ENCODE measurements at regions not wholly inside any gene's neighbourhood (a gene's known extent, or its start where the extent isn't known, plus 50 kb on each side); places are given as distances from the start of the nearest gene placed in this dataset.

- TF ChIP-seq ZNF19 (tag by site-specific recombination; IDR thresholded peaks at IDR 0.05; ENCODE audit: low read depth): no peak
- no peak for TF ChIP-seq ZNF664 (tag by site-specific recombination; IDR thresholded peaks at IDR 0.05)
- no peak for TF ChIP-seq ZBTB6 (tag by site-specific recombination; IDR thresholded peaks at IDR 0.05)
- TF ChIP-seq TCF7L2 (IDR thresholded peaks at IDR 0.05; ENCODE audit: borderline replicate concordance, low read depth, low read length): no peak
- no peak for TF ChIP-seq ZNF266 (tag by site-specific recombination; IDR thresholded peaks at IDR 0.05; ENCODE audit: low read depth)
- no peak for TF ChIP-seq ZNF10 (tag by site-specific recombination; IDR thresholded peaks at IDR 0.05)
- TF ChIP-seq ZNF624 (tag by site-specific recombination; IDR thresholded peaks at IDR 0.05): no peak
- TF ChIP-seq PRDM10 (tag by site-specific recombination; IDR thresholded peaks at IDR 0.05): peak; percentile 54
- TF ChIP-seq FEZF1 (tag by site-specific recombination; IDR thresholded peaks at IDR 0.05): peak; percentile 32
- no peak for TF ChIP-seq ZNF747 (tag by site-specific recombination; IDR thresholded peaks at IDR 0.05)
- no peak for TF ChIP-seq PATZ1 (tag by site-specific recombination; IDR thresholded peaks at IDR 0.05)
- no peak for TF ChIP-seq ZSCAN18 (tag by site-specific recombination; IDR thresholded peaks at IDR 0.05)
Measured at GRCh38 chr2:220129391-220129790, 502.0 kb downstream of the SLC4A3 start (continued).

- Histone ChIP-seq H3K4me1 (ENCODE audit: control insufficient read depth, insufficient read depth, low read length) (no peaks in the 10 kb centered on the region), H3K9me3 (ENCODE audit: control insufficient read depth, insufficient read depth, low read depth, low read length) (peaks cover 4% of the 10 kb centered on the region), H3K4me3 (ENCODE audit: low read depth, low read length) (no peak overlapping the region), H3K27ac (ENCODE audit: extremely low read depth, low read depth, low read length) (no peak overlapping the region), H3K36me3 (ENCODE audit: control insufficient read depth in 2 of 2, insufficient read depth in 1 of 2, low read length in 2 of 2) (no peaks in the 10 kb centered on the region)
- ChIA-PET POLR2A (no interaction called here), CTCF (interaction anchor here (0.7 kb wide), 2 partner anchors 79 to 1300 kb away, joined by 3 to 4 read pairs; no protein-coding TSS in a partner anchor)
- TF ChIP-seq OVOL3 (tag by site-specific recombination; IDR thresholded peaks at IDR 0.05): no peak
- no peak for TF ChIP-seq ZNF324 (tag by site-specific recombination; IDR thresholded peaks at IDR 0.05)
- no peak for TF ChIP-seq ZNF169 (tag by site-specific recombination; IDR thresholded peaks at IDR 0.05)
- no peak for TF ChIP-seq ZBTB48 (tag by site-specific recombination; IDR thresholded peaks at IDR 0.05)
- TF ChIP-seq ZNF677 (tag by site-specific recombination; IDR thresholded peaks at IDR 0.05): no peak
- TF ChIP-seq ZSCAN4 (tag by site-specific recombination; IDR thresholded peaks at IDR 0.05): no peak
- no peak for TF ChIP-seq ZNF239 (tag by site-specific recombination; IDR thresholded peaks at IDR 0.05)
- TF ChIP-seq ZNF433 (tag by site-specific recombination; IDR thresholded peaks at IDR 0.05; ENCODE audit: low read depth): no peak
- TF ChIP-seq ZSCAN16 (tag by site-specific recombination; IDR thresholded peaks at IDR 0.05): no peak
- no peak for TF ChIP-seq ZNF112 (tag by site-specific recombination; IDR thresholded peaks at IDR 0.05)
- TF ChIP-seq ZNF157 (tag by site-specific recombination; IDR thresholded peaks at IDR 0.05): no peak
- TF ChIP-seq GLI2 (tag by site-specific recombination; IDR thresholded peaks at IDR 0.05; ENCODE audit: borderline replicate concordance, low read depth): no peak
- TF ChIP-seq ZNF2 (tag by site-specific recombination; IDR thresholded peaks at IDR 0.05): no peak
- TF ChIP-seq ZNF350 (tag by site-specific recombination; IDR thresholded peaks at IDR 0.05): no peak
- TF ChIP-seq SETDB1 (IDR thresholded peaks at IDR 0.05; ENCODE audit: insufficient read length, low read length): no peak
Measured at GRCh38 chr2:220134756-220135534, 507.5 kb downstream of the SLC4A3 start.
